ENCODE measurements at regions not wholly inside any gene's neighbourhood (a gene's known extent, or its start where the extent isn't known, plus 50 kb on each side); places are given as distances from the start of the nearest gene placed in this dataset.

- no peak for TF ChIP-seq ZBTB40 (IDR thresholded peaks at IDR 0.05)
- no peak for TF ChIP-seq ZBTB40 (CRISPR knock-in tag; IDR thresholded peaks at IDR 0.05)
- TF ChIP-seq ATF7 (IDR thresholded peaks at IDR 0.05): no peak
- no peak for TF ChIP-seq ARID1B (IDR thresholded peaks at IDR 0.05)
- no peak for TF ChIP-seq ZKSCAN3 (CRISPR knock-in tag; IDR thresholded peaks at IDR 0.05)
Measured at GRCh38 chr7:116329686-116330503, 119.6 kb downstream of the TES start (continued).

Data from K562 (cell line).